ENCODE measurements at regions not wholly inside any gene's neighbourhood (a gene's known extent, or its start where the extent isn't known, plus 50 kb on each side); places are given as distances from the start of the nearest gene placed in this dataset.

GRCh38 chr2:104786204-104786603 is 67.7 kb upstream of the POU3F3 start:
- Histone ChIP-seq H3K27me3 (ENCODE audit: control insufficient read depth, insufficient read depth, low read length) (no peaks in the 10 kb centered on the region), H3K27ac (ENCODE audit: low read depth, low read length) (no peak overlapping the region), H3K4me3 (ENCODE audit: low read depth, low read length) (no peak overlapping the region), H3K9me3 (ENCODE audit: control insufficient read depth, insufficient read depth, low read length) (peaks cover 21% of the 10 kb centered on the region)
- CTCF ChIA-PET: no interaction called here
- POLR2A ChIA-PET: no interaction called here
- no peak for TF ChIP-seq CTCF (IDR thresholded peaks at IDR 0.05; ENCODE audit: low read depth, low read length)
- no peak for DNase-seq (ENCODE audit: low read depth, low spot score)

GRCh38 chr2:104786821-104787220 is 67.1 kb upstream of the POU3F3 start:
- POLR2A ChIA-PET: no interaction called here
- Histone ChIP-seq H3K4me3 (ENCODE audit: low read depth, low read length) (no peak overlapping the region), H3K27me3 (ENCODE audit: control insufficient read depth, insufficient read depth, low read length) (no peaks in the 10 kb centered on the region), H3K27ac (ENCODE audit: low read depth, low read length) (no peak overlapping the region), H3K9me3 (ENCODE audit: control insufficient read depth, insufficient read depth, low read length) (peaks cover 21% of the 10 kb centered on the region)
- CTCF ChIA-PET: no interaction called here
- no peak for DNase-seq (ENCODE audit: low read depth, low spot score)
- TF ChIP-seq CTCF (IDR thresholded peaks at IDR 0.05; ENCODE audit: low read depth, low read length): no peak

GRCh38 chr2:104787298-104788065 is 66.4 kb upstream of the POU3F3 start:
- ChIA-PET POLR2A (no interaction called here), CTCF (no interaction called here)
- no peak for TF ChIP-seq CTCF (IDR thresholded peaks at IDR 0.05; ENCODE audit: low read depth, low read length)

GRCh38 chr2:104788742-104789455 is 65.0 kb upstream of the POU3F3 start:
- DNase-seq (ENCODE audit: low read depth, low spot score): no peak
- Histone ChIP-seq H3K9me3 (ENCODE audit: control insufficient read depth, insufficient read depth, low read length) (peaks cover 17% of the 10 kb centered on the region), H3K4me3 (ENCODE audit: low read depth, low read length) (no peak overlapping the region), H3K27me3 (ENCODE audit: control insufficient read depth, insufficient read depth, low read length) (no peaks in the 10 kb centered on the region), H3K27ac (ENCODE audit: low read depth, low read length) (no peak overlapping the region)
- CTCF ChIA-PET: no interaction called here
- POLR2A ChIA-PET: no interaction called here
- TF ChIP-seq CTCF (IDR thresholded peaks at IDR 0.05; ENCODE audit: low read depth, low read length): no peak

More at GRCh38 chr2:104787298-104788065, 66.4 kb upstream of the POU3F3 start:
- no peak for DNase-seq (ENCODE audit: low read depth, low spot score)
- H3K27me3 ChIP-seq (ENCODE audit: control insufficient read depth, insufficient read depth, low read length): no peaks in the 10 kb centered on the region
- H3K27ac ChIP-seq (ENCODE audit: low read depth, low read length): no peak overlapping the region
- H3K9me3 ChIP-seq (ENCODE audit: control insufficient read depth, insufficient read depth, low read length): peaks cover 21% of the 10 kb centered on the region
- H3K4me3 ChIP-seq (ENCODE audit: low read depth, low read length): no peak overlapping the region

GRCh38 chr2:104790100-104790811 is 63.7 kb upstream of the POU3F3 start:
- CTCF ChIA-PET: no interaction called here
- POLR2A ChIA-PET: no interaction called here
- no peak for DNase-seq (ENCODE audit: low read depth, low spot score)

More at GRCh38 chr2:104790100-104790811, 63.7 kb upstream of the POU3F3 start:
- no peak for TF ChIP-seq CTCF (IDR thresholded peaks at IDR 0.05; ENCODE audit: low read depth, low read length)
- Histone ChIP-seq H3K27me3 (ENCODE audit: control insufficient read depth, insufficient read depth, low read length) (no peaks in the 10 kb centered on the region), H3K9me3 (ENCODE audit: control insufficient read depth, insufficient read depth, low read length) (peaks cover 12% of the 10 kb centered on the region), H3K27ac (ENCODE audit: low read depth, low read length) (no peak overlapping the region), H3K4me3 (ENCODE audit: low read depth, low read length) (no peak overlapping the region)

All from AG04450 (cell line).